Parathyroid adenoma (tissue), 2 donors: ENCODE measurements at regions not wholly inside any gene's neighbourhood (a gene's known extent, or its start where the extent isn't known, plus 50 kb on each side); places are given as distances from the start of the nearest gene placed in this dataset.

Experiments used
- H2AFZ ChIP-seq: fragments of 300-600 bp; sonication (generic); one replicate; pipeline ENCODE4 v1.7.0; 2017; ENCODE audit warnings: antibody characterized with exemption, mild to moderate bottlenecking
- H3K27ac ChIP-seq: fragments of 300-600 bp; sonication (generic); one replicate; pipeline ENCODE4 v1.7.0; 2017
- H3K27me3 ChIP-seq: fragments of 300-600 bp; sonication (generic); one replicate; pipeline ENCODE4 v1.7.0; 2017; ENCODE audit warnings: low read length; ENCODE audit not compliant: control insufficient read depth, insufficient read depth
- H3K36me3 ChIP-seq: fragments of 300-600 bp; sonication (generic); one replicate; pipeline ENCODE4 v1.7.0; 2017; ENCODE audit warnings: low read length; ENCODE audit not compliant: control insufficient read depth, insufficient read depth
- H3K4me1 ChIP-seq: fragments of 300-600 bp; sonication (generic); one replicate; pipeline ENCODE4 v1.7.0; 2017; ENCODE audit warnings: control low read depth
- H3K4me2 ChIP-seq: fragments of 300-600 bp; sonication (generic); one replicate; pipeline ENCODE4 v1.7.0; 2017; ENCODE audit warnings: low read length
- H3K4me3 ChIP-seq: fragments of 300-600 bp; sonication (generic); one replicate; pipeline ENCODE4 v1.7.0; 2017; ENCODE audit warnings: low read depth, low read length
- H3K79me2 ChIP-seq: fragments of 300-600 bp; sonication (generic); one replicate; pipeline ENCODE4 v1.7.0; 2017; ENCODE audit warnings: control low read depth
- H3K9ac ChIP-seq: fragments of 300-600 bp; sonication (generic); one replicate; pipeline ENCODE4 v1.7.0; 2017; ENCODE audit warnings: mild to moderate bottlenecking
- H3K9me3 ChIP-seq: fragments of 300-600 bp; sonication (generic); one replicate; pipeline ENCODE4 v1.7.0; 2017; ENCODE audit warnings: low read length; ENCODE audit not compliant: control insufficient read depth
- CTCF ChIP-seq: fragments of 300-600 bp; sonication (generic); IDR thresholded peaks from one replicate; pipeline ENCODE4 v1.7.0; 2017; ENCODE audit warnings: antibody characterized with exemption, mild to moderate bottlenecking
- donor health status: primary hyperparathyroidism.

GRCh38 chr15:37452498-37452897 is 352.1 kb upstream of the MEIS2 start:
- Histone ChIP-seq H3K4me1 (no peaks in the 10 kb centered on the region), H3K36me3 (no peaks in the 10 kb centered on the region), H3K4me3 (no peak overlapping the region), H3K9me3 (no peaks in the 10 kb centered on the region), H3K9ac (no peak overlapping the region), H3K4me2 (no peak overlapping the region), H2AFZ (no peak overlapping the region), H3K27me3 (no peaks in the 10 kb centered on the region), H3K27ac (no peak overlapping the region), H3K79me2 (no peaks in the 10 kb centered on the region)
- no peak for TF ChIP-seq CTCF

GRCh38 chr15:37480482-37480881 is 380.1 kb upstream of the MEIS2 start:
- H3K4me1 ChIP-seq = no peaks in the 10 kb centered on the region
- H3K27ac ChIP-seq = no peak overlapping the region
- TF ChIP-seq CTCF = no peak
- no peak overlapping the region for H3K4me3 ChIP-seq
- no peaks in the 10 kb centered on the region for H3K27me3 ChIP-seq
- no peak overlapping the region for H2AFZ ChIP-seq
- H3K9ac ChIP-seq = no peak overlapping the region
- H3K79me2 ChIP-seq = no peaks in the 10 kb centered on the region
- H3K36me3 ChIP-seq = no peaks in the 10 kb centered on the region
- H3K4me2 ChIP-seq = no peak overlapping the region
- H3K9me3 ChIP-seq = no peaks in the 10 kb centered on the region

- Histone ChIP-seq H3K4me2 (no peak overlapping the region), H3K27me3 (no peaks in the 10 kb centered on the region), H2AFZ (no peak overlapping the region), H3K36me3 (no peaks in the 10 kb centered on the region), H3K9me3 (no peaks in the 10 kb centered on the region), H3K27ac (no peak overlapping the region), H3K79me2 (no peaks in the 10 kb centered on the region), H3K4me3 (no peak overlapping the region), H3K4me1 (no peaks in the 10 kb centered on the region), H3K9ac (no peak overlapping the region)
- TF ChIP-seq CTCF = no peak
Observed at GRCh38 chr15:37481126-37481525, 380.8 kb upstream of the MEIS2 start.

GRCh38 chr15:37483779-37484178 is 383.4 kb upstream of the MEIS2 start:
- H3K4me2 ChIP-seq = no peak overlapping the region
- H3K9ac ChIP-seq = no peak overlapping the region
- no peaks in the 10 kb centered on the region for H3K4me1 ChIP-seq
- H3K27me3 ChIP-seq = no peaks in the 10 kb centered on the region
- no peaks in the 10 kb centered on the region for H3K79me2 ChIP-seq
- H3K36me3 ChIP-seq = no peaks in the 10 kb centered on the region
- no peak overlapping the region for H2AFZ ChIP-seq
- TF ChIP-seq CTCF = no peak
- no peaks in the 10 kb centered on the region for H3K9me3 ChIP-seq
- no peak overlapping the region for H3K4me3 ChIP-seq
- H3K27ac ChIP-seq = no peak overlapping the region

- no peaks in the 10 kb centered on the region for H3K79me2 ChIP-seq
- H3K4me2 ChIP-seq = no peak overlapping the region
- TF ChIP-seq CTCF = no peak
- no peak overlapping the region for H2AFZ ChIP-seq
- no peaks in the 10 kb centered on the region for H3K4me1 ChIP-seq
- no peak overlapping the region for H3K27ac ChIP-seq
- no peaks in the 10 kb centered on the region for H3K27me3 ChIP-seq
- H3K36me3 ChIP-seq = no peaks in the 10 kb centered on the region
- H3K9ac ChIP-seq = no peak overlapping the region
- no peaks in the 10 kb centered on the region for H3K9me3 ChIP-seq
- no peak overlapping the region for H3K4me3 ChIP-seq
Observed at GRCh38 chr15:37485056-37485455, 384.7 kb upstream of the MEIS2 start.
